Ishikawa (cell line): ENCODE measurements at regions not wholly inside any gene's neighbourhood (a gene's known extent, or its start where the extent isn't known, plus 50 kb on each side); places are given as distances from the start of the nearest gene placed in this dataset.

Experiments used
- CEBPB ChIP-seq: IDR thresholded peaks from 2 replicates; pipeline ENCODE4 v1.6.1; 2012
- CREB1 ChIP-seq: IDR thresholded peaks from 2 replicates; pipeline ENCODE4 v1.6.1; 2012; ENCODE audit warnings: low read depth
- EGR1 ChIP-seq: IDR thresholded peaks from 2 replicates; pipeline ENCODE4 v1.6.1; 2012
- EP300 ChIP-seq: IDR thresholded peaks from 2 replicates; pipeline ENCODE4 v1.6.1; 2012; ENCODE audit warnings: borderline replicate concordance
- FOXM1 ChIP-seq: IDR thresholded peaks from 2 replicates; pipeline ENCODE4 v1.6.1; 2012; ENCODE audit warnings: low read depth, borderline replicate concordance
- NFIC ChIP-seq: IDR thresholded peaks from 2 replicates; pipeline ENCODE4 v1.6.1; 2012
- TAF1 ChIP-seq: IDR thresholded peaks from 2 replicates; pipeline ENCODE4 v1.6.1; 2012; ENCODE audit warnings: low read depth, mild to moderate bottlenecking
- TEAD4 ChIP-seq: IDR thresholded peaks from 2 replicates; pipeline ENCODE4 v1.6.1; 2012
- YY1 ChIP-seq: IDR thresholded peaks from 2 replicates; pipeline ENCODE4 v1.6.1; 2012; ENCODE audit warnings: low read depth
- ZBTB7A ChIP-seq: IDR thresholded peaks from 2 replicates; pipeline ENCODE4 v1.6.1; 2012; ENCODE audit warnings: low read depth
- TF ChIP-seq, protein P1 (sequence below): IDR thresholded peaks from 2 replicates; pipeline ENCODE4 v1.6.1; 2012; ENCODE audit warnings: low read depth, mild to moderate bottlenecking
- TF ChIP-seq, protein P2 (sequence below): IDR thresholded peaks from 2 replicates; pipeline ENCODE4 v1.6.1; 2012

DNA sequence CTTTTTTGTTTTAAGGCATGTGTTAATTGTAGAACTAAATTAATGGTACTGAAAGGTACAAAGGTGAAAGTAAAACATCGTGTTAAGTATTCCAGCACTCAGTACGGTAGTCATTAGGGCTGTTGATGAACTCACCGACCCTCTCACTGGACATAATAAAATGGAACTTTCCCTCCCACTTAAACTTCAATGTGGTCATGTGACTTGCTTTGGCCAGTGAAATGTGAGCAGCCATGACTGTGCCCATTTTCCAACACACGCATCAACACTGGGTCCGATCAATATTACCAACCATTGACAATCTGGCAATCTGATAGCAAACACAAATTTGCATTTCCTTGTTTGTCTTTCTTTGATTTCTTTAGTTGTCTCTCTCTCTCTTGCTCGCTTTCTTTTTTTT is 125.1 kb downstream of the SPP2 start:
- TF ChIP-seq NFIC = no peak
- TF ChIP-seq, protein P1, sequence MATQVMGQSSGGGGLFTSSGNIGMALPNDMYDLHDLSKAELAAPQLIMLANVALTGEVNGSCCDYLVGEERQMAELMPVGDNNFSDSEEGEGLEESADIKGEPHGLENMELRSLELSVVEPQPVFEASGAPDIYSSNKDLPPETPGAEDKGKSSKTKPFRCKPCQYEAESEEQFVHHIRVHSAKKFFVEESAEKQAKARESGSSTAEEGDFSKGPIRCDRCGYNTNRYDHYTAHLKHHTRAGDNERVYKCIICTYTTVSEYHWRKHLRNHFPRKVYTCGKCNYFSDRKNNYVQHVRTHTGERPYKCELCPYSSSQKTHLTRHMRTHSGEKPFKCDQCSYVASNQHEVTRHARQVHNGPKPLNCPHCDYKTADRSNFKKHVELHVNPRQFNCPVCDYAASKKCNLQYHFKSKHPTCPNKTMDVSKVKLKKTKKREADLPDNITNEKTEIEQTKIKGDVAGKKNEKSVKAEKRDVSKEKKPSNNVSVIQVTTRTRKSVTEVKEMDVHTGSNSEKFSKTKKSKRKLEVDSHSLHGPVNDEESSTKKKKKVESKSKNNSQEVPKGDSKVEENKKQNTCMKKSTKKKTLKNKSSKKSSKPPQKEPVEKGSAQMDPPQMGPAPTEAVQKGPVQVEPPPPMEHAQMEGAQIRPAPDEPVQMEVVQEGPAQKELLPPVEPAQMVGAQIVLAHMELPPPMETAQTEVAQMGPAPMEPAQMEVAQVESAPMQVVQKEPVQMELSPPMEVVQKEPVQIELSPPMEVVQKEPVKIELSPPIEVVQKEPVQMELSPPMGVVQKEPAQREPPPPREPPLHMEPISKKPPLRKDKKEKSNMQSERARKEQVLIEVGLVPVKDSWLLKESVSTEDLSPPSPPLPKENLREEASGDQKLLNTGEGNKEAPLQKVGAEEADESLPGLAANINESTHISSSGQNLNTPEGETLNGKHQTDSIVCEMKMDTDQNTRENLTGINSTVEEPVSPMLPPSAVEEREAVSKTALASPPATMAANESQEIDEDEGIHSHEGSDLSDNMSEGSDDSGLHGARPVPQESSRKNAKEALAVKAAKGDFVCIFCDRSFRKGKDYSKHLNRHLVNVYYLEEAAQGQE = no peak
- no peak for TF ChIP-seq EP300
- no peak for TF ChIP-seq TEAD4
- TF ChIP-seq EGR1 = no peak
- TF ChIP-seq CREB1 = no peak
- no peak for TF ChIP-seq ZBTB7A
- TF ChIP-seq, protein P2, sequence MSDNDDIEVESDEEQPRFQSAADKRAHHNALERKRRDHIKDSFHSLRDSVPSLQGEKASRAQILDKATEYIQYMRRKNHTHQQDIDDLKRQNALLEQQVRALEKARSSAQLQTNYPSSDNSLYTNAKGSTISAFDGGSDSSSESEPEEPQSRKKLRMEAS = no peak
- no peak for TF ChIP-seq YY1
- no peak for TF ChIP-seq FOXM1
- no peak for TF ChIP-seq TAF1
- no peak for TF ChIP-seq CEBPB
